ENCODE measurements at regions not wholly inside any gene's neighbourhood (a gene's known extent, or its start where the extent isn't known, plus 50 kb on each side); places are given as distances from the start of the nearest gene placed in this dataset.

- no peak for DNase-seq
Observed at GRCh38 chr18:11309172-11309571, 159.8 kb upstream of the PIEZO2 start.

- no peak for DNase-seq
Observed at GRCh38 chr18:11308499-11308898, 159.1 kb upstream of the PIEZO2 start.

GRCh38 chr18:11307716-11308115 lies 158.3 kb upstream of the PIEZO2 start:
- DNase-seq, result no peak

GRCh38 chr18:11305507-11305906 lies 156.1 kb upstream of the PIEZO2 start:
- DNase-seq, result no peak

GRCh38 chr18:11304928-11305327 lies 155.6 kb upstream of the PIEZO2 start:
- no peak for DNase-seq

- no peak for DNase-seq
Observed at GRCh38 chr18:11296946-11297345, 147.6 kb upstream of the PIEZO2 start.

- no peak for DNase-seq
Observed at GRCh38 chr18:11293794-11294193, 144.4 kb upstream of the PIEZO2 start.

GRCh38 chr18:11290786-11291185 lies 141.4 kb upstream of the PIEZO2 start:
- no peak for DNase-seq

- DNase-seq, result no peak
Observed at GRCh38 chr18:11289248-11289647, 139.9 kb upstream of the PIEZO2 start.

- no peak for DNase-seq
Observed at GRCh38 chr18:11288401-11288800, 139.0 kb upstream of the PIEZO2 start.

- DNase-seq, result no peak
Observed at GRCh38 chr18:11286431-11286830, 137.1 kb upstream of the PIEZO2 start.

GRCh38 chr18:11284811-11285210 lies 135.4 kb upstream of the PIEZO2 start:
- DNase-seq, result no peak

GRCh38 chr18:11284349-11284748 lies 135.0 kb upstream of the PIEZO2 start:
- DNase-seq, result no peak

- no peak for DNase-seq
Observed at GRCh38 chr18:11283479-11284161, 134.3 kb upstream of the PIEZO2 start.

- DNase-seq, result no peak
Observed at GRCh38 chr18:11279461-11279860, 130.1 kb upstream of the PIEZO2 start.

GRCh38 chr18:11276678-11277077 lies 127.3 kb upstream of the PIEZO2 start:
- no peak for DNase-seq

GRCh38 chr18:11274144-11274794 lies 124.9 kb upstream of the PIEZO2 start:
- no peak for DNase-seq

GRCh38 chr18:11272516-11272915 lies 123.1 kb upstream of the PIEZO2 start:
- DNase-seq, result no peak

GRCh38 chr18:11271954-11272353 lies 122.6 kb upstream of the PIEZO2 start:
- no peak for DNase-seq

- no peak for DNase-seq
Observed at GRCh38 chr18:11269257-11269656, 119.9 kb upstream of the PIEZO2 start.

- no peak for DNase-seq
Observed at GRCh38 chr18:11268741-11269233, 119.4 kb upstream of the PIEZO2 start.

GRCh38 chr18:11268153-11268552 lies 118.8 kb upstream of the PIEZO2 start:
- no peak for DNase-seq

GRCh38 chr18:11266781-11267480 lies 117.6 kb upstream of the PIEZO2 start:
- no peak for DNase-seq

- DNase-seq, result no peak
Observed at GRCh38 chr18:11261486-11261885, 112.1 kb upstream of the PIEZO2 start.
